ENCODE measurements at regions not wholly inside any gene's neighbourhood (a gene's known extent, or its start where the extent isn't known, plus 50 kb on each side); places are given as distances from the start of the nearest gene placed in this dataset.

GRCh38 chr9:1462626-1463308 is 412.6 kb downstream of the DMRT2 start:
- no peak overlapping the region for H2AFZ ChIP-seq (ENCODE audit: low read depth, low read length)
- H3K4me2 ChIP-seq (ENCODE audit: insufficient read depth, low read length): no peak overlapping the region
- H3K9me1 ChIP-seq (replicated peaks; ENCODE audit: control insufficient read depth, extremely low read depth, insufficient read depth, low read length): no peaks in the 10 kb centered on the region
- BruUV-seq (replicated peaks): no TSS peak
- FAIRE-seq (no peak), DNase-seq (ENCODE audit: low read depth, low spot score) (no peak)
- intact Hi-C loops (cut with micrococcal nuclease): no loop called here
- CTCF ChIA-PET: no interaction called here
- dilution Hi-C loops (cut with MboI; ENCODE audit: extremely low pct_ligation_motif_present, low sequenced_read_pairs): no loop called here
- POLR2A ChIA-PET: no interaction called here
- no peaks in the 10 kb centered on the region for H3K36me3 ChIP-seq (ENCODE audit: control insufficient read depth in 2 of 2, extremely low read depth in 1 of 2, insufficient read depth in 2 of 2, low read length in 2 of 2)
- H3K79me2 ChIP-seq (ENCODE audit: control insufficient read depth, insufficient read depth, low read length): no peaks in the 10 kb centered on the region
- peaks cover 6% of the 10 kb centered on the region for H3K9me3 ChIP-seq (replicated peaks; ENCODE audit: control insufficient read depth, insufficient read depth, low read length)
- H3K27me3 ChIP-seq (ENCODE audit: control insufficient read depth in 2 of 2, insufficient read depth in 2 of 2, low read length in 2 of 2): no peaks in the 10 kb centered on the region
- H3K4me3 ChIP-seq (replicated peaks in 1 of 3; ENCODE audit: insufficient read depth in 1 of 3, low read depth in 1 of 3, low read length in 3 of 3): no peak overlapping the region
- H3K9ac ChIP-seq (replicated peaks; ENCODE audit: extremely low read depth, insufficient read depth, low read length): no peak overlapping the region
- H3K4me1 ChIP-seq (ENCODE audit: control insufficient read depth, extremely low read depth, insufficient read depth, low read length): no peaks in the 10 kb centered on the region
- no peak overlapping the region for H3K27ac ChIP-seq (ENCODE audit: insufficient read depth, low read depth, low read length)
- no peaks in the 10 kb centered on the region for H4K20me1 ChIP-seq (replicated peaks; ENCODE audit: control insufficient read depth, extremely low read depth, insufficient read depth, low read length)
- no peak for TF ChIP-seq GATA2 (IDR thresholded peaks at IDR 0.05; ENCODE audit: insufficient read depth, insufficient read length, low read depth, low read length)
- TF ChIP-seq, protein P1, sequence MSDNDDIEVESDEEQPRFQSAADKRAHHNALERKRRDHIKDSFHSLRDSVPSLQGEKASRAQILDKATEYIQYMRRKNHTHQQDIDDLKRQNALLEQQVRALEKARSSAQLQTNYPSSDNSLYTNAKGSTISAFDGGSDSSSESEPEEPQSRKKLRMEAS (IDR thresholded peaks at IDR 0.05; ENCODE audit: insufficient read depth, insufficient read length): no peak
- TF ChIP-seq FOS (IDR thresholded peaks at IDR 0.05; ENCODE audit: borderline replicate concordance, insufficient read depth, low read length): no peak
- TF ChIP-seq POLR2A (IDR thresholded peaks at IDR 0.05; ENCODE audit: low read depth, low read length): no peak
- no peak for TF ChIP-seq JUN (IDR thresholded peaks at IDR 0.05; ENCODE audit: borderline replicate concordance, insufficient read depth, insufficient read length, low read depth)
- TF ChIP-seq, protein P2, sequence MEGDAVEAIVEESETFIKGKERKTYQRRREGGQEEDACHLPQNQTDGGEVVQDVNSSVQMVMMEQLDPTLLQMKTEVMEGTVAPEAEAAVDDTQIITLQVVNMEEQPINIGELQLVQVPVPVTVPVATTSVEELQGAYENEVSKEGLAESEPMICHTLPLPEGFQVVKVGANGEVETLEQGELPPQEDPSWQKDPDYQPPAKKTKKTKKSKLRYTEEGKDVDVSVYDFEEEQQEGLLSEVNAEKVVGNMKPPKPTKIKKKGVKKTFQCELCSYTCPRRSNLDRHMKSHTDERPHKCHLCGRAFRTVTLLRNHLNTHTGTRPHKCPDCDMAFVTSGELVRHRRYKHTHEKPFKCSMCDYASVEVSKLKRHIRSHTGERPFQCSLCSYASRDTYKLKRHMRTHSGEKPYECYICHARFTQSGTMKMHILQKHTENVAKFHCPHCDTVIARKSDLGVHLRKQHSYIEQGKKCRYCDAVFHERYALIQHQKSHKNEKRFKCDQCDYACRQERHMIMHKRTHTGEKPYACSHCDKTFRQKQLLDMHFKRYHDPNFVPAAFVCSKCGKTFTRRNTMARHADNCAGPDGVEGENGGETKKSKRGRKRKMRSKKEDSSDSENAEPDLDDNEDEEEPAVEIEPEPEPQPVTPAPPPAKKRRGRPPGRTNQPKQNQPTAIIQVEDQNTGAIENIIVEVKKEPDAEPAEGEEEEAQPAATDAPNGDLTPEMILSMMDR (IDR thresholded peaks at IDR 0.05; ENCODE audit: extremely low read depth in 1 of 2, insufficient read depth in 1 of 2, low read depth in 1 of 2, low read length in 2 of 2): no peak
- no peak for TF ChIP-seq EZH2 (IDR thresholded peaks at IDR 0.05; ENCODE audit: borderline replicate concordance, low read depth, low read length, severe bottlenecking)
- no peak for TF ChIP-seq MYC (IDR thresholded peaks at IDR 0.05; ENCODE audit: low read depth, low read length)
- no peak for TF ChIP-seq POLR2AphosphoS5 (IDR thresholded peaks at IDR 0.05; ENCODE audit: insufficient read depth, low read depth, low read length)

Measured in endothelial cell of umbilical vein (primary cell).